ENCODE measurements at regions not wholly inside any gene's neighbourhood (a gene's known extent, or its start where the extent isn't known, plus 50 kb on each side); places are given as distances from the start of the nearest gene placed in this dataset.

DNA sequence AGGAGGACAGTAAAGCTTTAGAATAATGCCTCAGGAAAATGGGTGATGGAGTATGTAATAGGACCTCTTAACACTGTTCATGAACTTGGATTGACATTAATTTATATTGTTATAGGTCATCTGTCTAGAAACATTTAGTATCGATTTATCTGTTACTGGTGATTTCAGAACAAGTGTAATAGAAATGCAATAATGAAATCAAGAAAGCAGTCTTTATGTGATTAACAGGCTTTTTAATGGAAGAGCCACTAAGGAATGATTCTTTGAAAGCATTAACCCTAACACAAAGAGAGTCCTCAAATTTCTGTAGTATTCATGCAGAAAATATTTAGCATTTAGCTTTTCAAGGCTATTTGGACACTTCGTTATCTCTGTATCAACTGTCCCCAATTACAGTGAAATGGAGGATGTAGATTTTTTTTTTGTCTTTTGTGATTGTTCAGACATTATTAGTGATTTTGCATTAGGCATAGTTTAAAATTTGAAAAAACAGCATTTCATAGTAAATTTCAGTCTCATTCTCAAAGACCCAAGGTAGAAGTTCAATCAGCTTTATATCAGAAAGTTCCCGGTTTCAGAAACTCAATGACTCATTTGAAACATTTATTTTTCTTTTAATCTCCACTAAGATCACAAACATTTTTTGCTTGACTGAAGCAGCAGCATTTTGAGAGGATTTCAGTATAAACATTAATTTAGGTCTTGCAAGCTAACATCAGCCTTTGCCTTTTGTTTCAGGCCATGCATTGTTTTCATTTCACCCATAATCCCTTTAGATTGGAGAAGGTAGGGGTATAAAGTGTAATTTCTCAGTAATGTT, 56.3 kb downstream of the AGTR2 start:
- DNase-seq (ENCODE audit: insufficient read length, low spot score, missing footprints) = no peak
- H3K27ac ChIP-seq (ENCODE audit: low read depth, low read length) = no peak overlapping the region
- no peaks in the 10 kb centered on the region for H3K9me3 ChIP-seq (ENCODE audit: low read depth, low read length)
- H3K4me1 ChIP-seq (ENCODE audit: insufficient read depth, low read length) = no peaks in the 10 kb centered on the region
- H3K36me3 ChIP-seq (ENCODE audit: insufficient read depth, low read length) = no peaks in the 10 kb centered on the region
- no peaks in the 10 kb centered on the region for H4K20me1 ChIP-seq (ENCODE audit: insufficient read depth, low read length)
- H2AFZ ChIP-seq (ENCODE audit: low read length) = no peak overlapping the region
- no peak overlapping the region for H3K4me3 ChIP-seq (ENCODE audit: insufficient read depth, low read length)
- H3K27me3 ChIP-seq (ENCODE audit: insufficient read depth, low read length) = no peaks in the 10 kb centered on the region
- H3K79me2 ChIP-seq (ENCODE audit: insufficient read depth, low read length) = no peaks in the 10 kb centered on the region
- TF ChIP-seq CTCF (IDR thresholded peaks at IDR 0.05; ENCODE audit: extremely low read depth, low read depth, low read length) = no peak
- H3K4me2 ChIP-seq (ENCODE audit: insufficient read depth, low read length) = no peak overlapping the region

- no peaks in the 10 kb centered on the region for H3K9me3 ChIP-seq (ENCODE audit: low read depth, low read length)
- TF ChIP-seq CTCF (IDR thresholded peaks at IDR 0.05; ENCODE audit: extremely low read depth, low read depth, low read length) = no peak
- H3K4me1 ChIP-seq (ENCODE audit: insufficient read depth, low read length) = no peaks in the 10 kb centered on the region
- H3K27me3 ChIP-seq (ENCODE audit: insufficient read depth, low read length) = no peaks in the 10 kb centered on the region
- no peak overlapping the region for H3K4me2 ChIP-seq (ENCODE audit: insufficient read depth, low read length)
- H3K27ac ChIP-seq (ENCODE audit: low read depth, low read length) = no peak overlapping the region
- H3K36me3 ChIP-seq (ENCODE audit: insufficient read depth, low read length) = no peaks in the 10 kb centered on the region
- H3K79me2 ChIP-seq (ENCODE audit: insufficient read depth, low read length) = no peaks in the 10 kb centered on the region
- H2AFZ ChIP-seq (ENCODE audit: low read length) = no peak overlapping the region
- no peak overlapping the region for H3K4me3 ChIP-seq (ENCODE audit: insufficient read depth, low read length)
- H4K20me1 ChIP-seq (ENCODE audit: insufficient read depth, low read length) = no peaks in the 10 kb centered on the region
- DNase-seq (ENCODE audit: insufficient read length, low spot score, missing footprints) = no peak
These were observed 59.8 kb downstream of the AGTR2 start for GRCh38 chrX:116230130-116230898.

DNA sequence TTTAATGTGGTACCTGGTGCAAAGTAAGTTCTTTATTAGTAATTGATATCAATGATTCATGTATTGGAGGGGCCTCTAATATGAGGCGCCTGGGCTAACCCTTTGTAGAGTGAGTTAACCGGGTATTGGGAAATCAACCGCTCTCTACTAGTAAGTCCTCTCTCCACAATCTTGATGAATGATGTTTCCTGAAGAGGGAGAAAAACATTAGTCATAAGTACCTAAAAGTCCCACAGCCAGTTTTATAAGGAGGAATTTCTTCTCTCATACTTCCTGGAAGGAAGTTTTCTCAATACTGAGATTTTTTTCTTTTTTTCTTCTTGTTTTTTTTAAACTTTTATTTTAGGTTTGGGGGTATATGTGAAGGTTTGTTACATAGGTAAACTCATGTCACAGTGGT, 62.3 kb downstream of the AGTR2 start:
- H4K20me1 ChIP-seq (ENCODE audit: insufficient read depth, low read length) = no peaks in the 10 kb centered on the region
- no peaks in the 10 kb centered on the region for H3K36me3 ChIP-seq (ENCODE audit: insufficient read depth, low read length)
- peak; percentile 15 for DNase-seq (ENCODE audit: insufficient read length, low spot score, missing footprints)
- H3K4me1 ChIP-seq (ENCODE audit: insufficient read depth, low read length) = no peaks in the 10 kb centered on the region
- no peak for TF ChIP-seq CTCF (IDR thresholded peaks at IDR 0.05; ENCODE audit: extremely low read depth, low read depth, low read length)
- no peak overlapping the region for H3K27ac ChIP-seq (ENCODE audit: low read depth, low read length)
- no peak overlapping the region for H3K4me2 ChIP-seq (ENCODE audit: insufficient read depth, low read length)
- no peaks in the 10 kb centered on the region for H3K9me3 ChIP-seq (ENCODE audit: low read depth, low read length)
- H3K79me2 ChIP-seq (ENCODE audit: insufficient read depth, low read length) = no peaks in the 10 kb centered on the region
- no peaks in the 10 kb centered on the region for H3K27me3 ChIP-seq (ENCODE audit: insufficient read depth, low read length)
- no peak overlapping the region for H3K4me3 ChIP-seq (ENCODE audit: insufficient read depth, low read length)
- H2AFZ ChIP-seq (ENCODE audit: low read length) = no peak overlapping the region

GRCh38 chrX:116236666-116237065, 66.1 kb downstream of the AGTR2 start:
- Histone ChIP-seq H3K9me3 (ENCODE audit: low read depth, low read length) (no peaks in the 10 kb centered on the region), H3K27me3 (ENCODE audit: insufficient read depth, low read length) (no peaks in the 10 kb centered on the region), H3K4me2 (ENCODE audit: insufficient read depth, low read length) (no peak overlapping the region), H4K20me1 (ENCODE audit: insufficient read depth, low read length) (no peaks in the 10 kb centered on the region), H2AFZ (ENCODE audit: low read length) (no peak overlapping the region), H3K4me1 (ENCODE audit: insufficient read depth, low read length) (peaks cover 5% of the 10 kb centered on the region), H3K4me3 (ENCODE audit: insufficient read depth, low read length) (no peak overlapping the region), H3K27ac (ENCODE audit: low read depth, low read length) (no peak overlapping the region), H3K36me3 (ENCODE audit: insufficient read depth, low read length) (no peaks in the 10 kb centered on the region), H3K79me2 (ENCODE audit: insufficient read depth, low read length) (no peaks in the 10 kb centered on the region)
- TF ChIP-seq CTCF (IDR thresholded peaks at IDR 0.05; ENCODE audit: extremely low read depth, low read depth, low read length) = no peak
- no peak for DNase-seq (ENCODE audit: insufficient read length, low spot score, missing footprints)

All from osteoblast (primary cell).